Gastroesophageal sphincter (tissue), 3 donors: ENCODE measurements at regions not wholly inside any gene's neighbourhood (a gene's known extent, or its start where the extent isn't known, plus 50 kb on each side); places are given as distances from the start of the nearest gene placed in this dataset.

Experiments
- CTCF ChIP-seq, 4 experiments: fragments of 200-600 bp in 2 of 4; fragments of 450-650 bp in 2 of 4; sonication (generic) in 1 of 4; IDR thresholded peaks; one replicate each; pipeline ENCODE4 v1.5.1; 2017 to 2019; ENCODE audit warnings: antibody characterized with exemption in 4 of 4, mild to moderate bottlenecking in 2 of 4, moderate library complexity in 2 of 4
- POLR2A ChIP-seq, 2 donors: fragments of 450-650 bp; IDR thresholded peaks; one replicate each; pipeline ENCODE4 v1.6.1; 2017; ENCODE audit warnings: antibody characterized with exemption in 2 of 2, mild to moderate bottlenecking in 2 of 2, moderate library complexity in 1 of 2
- POLR2AphosphoS5 ChIP-seq: sonication (generic); formaldehyde crosslinking; IDR thresholded peaks from one replicate; pipeline ENCODE4 v1.6.1; 2017; ENCODE audit warnings: antibody characterized with exemption

DNA sequence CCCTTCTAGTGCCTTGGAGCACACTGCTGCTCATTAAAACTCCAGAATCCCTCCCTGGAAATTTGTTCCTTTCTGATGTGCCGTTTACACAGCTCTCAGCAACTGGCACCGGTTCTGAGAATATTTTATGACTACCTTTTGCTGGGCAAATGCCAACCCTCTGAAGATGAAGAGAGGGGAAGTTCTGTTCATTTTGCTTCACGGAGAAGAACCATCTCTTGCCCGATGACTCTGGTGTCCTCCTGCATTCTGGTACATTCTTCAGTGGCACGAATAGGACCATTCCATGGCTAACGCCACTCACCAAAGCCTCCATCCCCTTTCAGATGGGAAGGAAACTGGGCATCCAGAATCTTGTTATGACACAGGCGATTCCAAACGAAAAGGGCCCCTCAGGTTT, 96.2 kb upstream of the SIM2 start:
- TF ChIP-seq CTCF (IDR thresholded peaks at IDR 0.05), result no peak
- TF ChIP-seq POLR2A (IDR thresholded peaks at IDR 0.05), result no peak
- no peak for TF ChIP-seq POLR2AphosphoS5
